ENCODE measurements at regions not wholly inside any gene's neighbourhood (a gene's known extent, or its start where the extent isn't known, plus 50 kb on each side); places are given as distances from the start of the nearest gene placed in this dataset.

DNA sequence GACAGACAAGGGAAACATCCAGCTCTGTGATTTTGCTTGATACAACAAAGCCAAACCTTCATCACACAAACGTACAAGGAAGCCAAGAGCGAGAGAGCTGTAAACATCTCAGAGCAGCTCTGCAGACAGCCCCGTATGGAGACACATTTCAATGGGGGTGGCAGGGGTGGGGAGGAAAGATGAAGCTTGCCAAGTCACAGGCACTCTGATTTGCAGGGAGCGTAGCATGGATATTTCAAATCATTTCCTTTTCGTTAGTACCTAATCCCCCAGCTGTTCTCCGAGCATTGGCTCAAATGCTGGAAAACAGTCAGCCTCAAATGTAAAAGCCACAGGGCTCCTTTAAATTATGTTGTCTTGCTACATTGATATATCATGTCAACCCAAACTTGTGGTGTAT lies 458.9 kb upstream of the CADM1 start:
- Histone ChIP-seq H4K12ac (ENCODE audit: low read depth, low read length) (no peak overlapping the region), H3K23ac (ENCODE audit: low read length) (no peak overlapping the region), H2BK5ac (ENCODE audit: low read depth, low read length, poor library complexity) (no peak overlapping the region), H3K14ac (ENCODE audit: low read length) (no peak overlapping the region), H3K4me2 (ENCODE audit: low read length) (no peak overlapping the region), H3K27ac (ENCODE audit: low read depth, low read length) (no peak overlapping the region), H3K79me1 (ENCODE audit: low read length) (no peaks in the 10 kb centered on the region), H2AK5ac (ENCODE audit: low read length) (no peak overlapping the region), H2AFZ (ENCODE audit: insufficient read depth, low read length, poor library complexity) (no peak overlapping the region), H3K9me3 (ENCODE audit: insufficient read depth, low read depth, low read length) (no peaks in the 10 kb centered on the region), H3K79me2 (ENCODE audit: control insufficient read depth, insufficient read depth, low read length, poor library complexity) (no peaks in the 10 kb centered on the region), H4K8ac (ENCODE audit: low read depth, low read length) (no peak overlapping the region), H2BK120ac (ENCODE audit: insufficient read depth, low read length, poor library complexity) (no peak overlapping the region), H3K4me1 (ENCODE audit: control insufficient read depth in 1 of 2, insufficient read depth in 2 of 2, low read length in 2 of 2) (peaks cover 0 to 3% of the 10 kb centered on the region in 2 experiments), H3K9ac (ENCODE audit: low read length) (no peak overlapping the region), H2BK12ac (ENCODE audit: low read length) (no peak overlapping the region), H3K36me3 (ENCODE audit: control insufficient read depth in 1 of 2, insufficient read depth in 2 of 2, low read length in 2 of 2) (no peaks in the 10 kb centered on the region), H4K91ac (ENCODE audit: low read depth, low read length) (no peak overlapping the region), H3K4me3 (ENCODE audit: low read depth, low read length) (no peak overlapping the region), H3K18ac (ENCODE audit: low read length) (no peak overlapping the region), H3K27me3 (ENCODE audit: insufficient read depth, low read length) (no peaks in the 10 kb centered on the region), H3K4ac (ENCODE audit: low read depth, low read length) (no peak overlapping the region)
- DNase-seq: no peak
- WGBS (ENCODE audit: extremely low coverage, insufficient coverage, insufficient read length): no CpG with 5 or more reads among the region's 6 CpGs

DNA sequence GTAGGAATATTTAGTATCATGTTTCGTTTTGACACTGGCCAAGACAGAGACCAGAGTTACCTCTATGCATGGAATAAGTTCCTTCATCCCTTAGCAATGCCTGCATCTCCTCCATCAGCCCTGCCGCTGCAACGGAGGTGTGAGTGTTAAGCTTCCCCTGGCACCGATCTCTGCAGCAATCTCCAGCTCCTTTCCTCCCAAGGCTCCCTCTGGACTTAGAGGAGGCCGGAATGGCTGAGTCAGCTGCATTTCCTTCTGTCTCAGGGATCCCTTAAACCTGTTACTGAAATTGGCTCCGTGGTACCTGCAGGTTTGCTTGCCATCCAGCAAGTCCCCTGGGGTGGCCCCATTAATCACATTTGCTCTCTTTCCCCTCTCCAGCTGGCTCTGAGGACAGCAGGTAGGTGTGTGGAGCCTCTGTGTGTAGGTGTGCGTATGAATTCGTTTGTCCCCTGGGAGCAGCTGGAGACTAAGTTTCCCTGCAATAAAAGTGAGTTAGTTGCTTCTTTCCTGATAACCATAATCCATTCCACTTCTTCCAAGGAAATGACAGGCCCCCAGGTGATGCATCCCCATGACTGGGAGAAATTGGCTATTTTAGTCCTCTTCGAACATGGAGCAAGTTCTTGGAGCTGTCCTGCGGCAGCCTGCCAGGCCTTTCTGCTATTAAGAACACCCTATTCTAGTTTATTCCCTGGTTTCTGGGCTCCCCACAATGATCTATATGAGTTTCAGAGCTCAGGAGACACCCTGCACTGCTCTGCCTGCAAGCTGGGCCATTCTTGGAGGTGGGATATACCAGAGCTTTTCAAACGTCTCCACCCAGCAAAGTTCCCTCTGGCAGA lies 457.2 kb upstream of the CADM1 start:
- no peak for DNase-seq
- no peak overlapping the region for H4K91ac ChIP-seq (ENCODE audit: low read depth, low read length)
- no peaks in the 10 kb centered on the region for H3K36me3 ChIP-seq (ENCODE audit: control insufficient read depth in 1 of 2, insufficient read depth in 2 of 2, low read length in 2 of 2)
- no peak overlapping the region for H3K9ac ChIP-seq (ENCODE audit: low read length)
- H3K18ac ChIP-seq (ENCODE audit: low read length): no peak overlapping the region
- no peak overlapping the region for H2BK5ac ChIP-seq (ENCODE audit: low read depth, low read length, poor library complexity)
- H2AFZ ChIP-seq (ENCODE audit: insufficient read depth, low read length, poor library complexity): no peak overlapping the region
- H2BK120ac ChIP-seq (ENCODE audit: insufficient read depth, low read length, poor library complexity): no peak overlapping the region
- no peak overlapping the region for H3K27ac ChIP-seq (ENCODE audit: low read depth, low read length)
- H3K14ac ChIP-seq (ENCODE audit: low read length): no peak overlapping the region
- no peak overlapping the region for H3K23ac ChIP-seq (ENCODE audit: low read length)
- H3K4me3 ChIP-seq (ENCODE audit: low read depth, low read length): no peak overlapping the region
- WGBS (ENCODE audit: extremely low coverage, insufficient coverage, insufficient read length): no CpG with 5 or more reads among the region's 11 CpGs
- H2AK5ac ChIP-seq (ENCODE audit: low read length): no peak overlapping the region
- peaks cover 0 to 3% of the 10 kb centered on the region in 2 experiments for H3K4me1 ChIP-seq (ENCODE audit: control insufficient read depth in 1 of 2, insufficient read depth in 2 of 2, low read length in 2 of 2)
- H3K9me3 ChIP-seq (ENCODE audit: insufficient read depth, low read depth, low read length): no peaks in the 10 kb centered on the region
- no peak overlapping the region for H4K12ac ChIP-seq (ENCODE audit: low read depth, low read length)
- no peaks in the 10 kb centered on the region for H3K79me1 ChIP-seq (ENCODE audit: low read length)
- H3K79me2 ChIP-seq (ENCODE audit: control insufficient read depth, insufficient read depth, low read length, poor library complexity): no peaks in the 10 kb centered on the region
- H2BK12ac ChIP-seq (ENCODE audit: low read length): no peak overlapping the region
- no peak overlapping the region for H3K4ac ChIP-seq (ENCODE audit: low read depth, low read length)
- H3K4me2 ChIP-seq (ENCODE audit: low read length): no peak overlapping the region
- no peaks in the 10 kb centered on the region for H3K27me3 ChIP-seq (ENCODE audit: insufficient read depth, low read length)
- H4K8ac ChIP-seq (ENCODE audit: low read depth, low read length): no peak overlapping the region

DNA sequence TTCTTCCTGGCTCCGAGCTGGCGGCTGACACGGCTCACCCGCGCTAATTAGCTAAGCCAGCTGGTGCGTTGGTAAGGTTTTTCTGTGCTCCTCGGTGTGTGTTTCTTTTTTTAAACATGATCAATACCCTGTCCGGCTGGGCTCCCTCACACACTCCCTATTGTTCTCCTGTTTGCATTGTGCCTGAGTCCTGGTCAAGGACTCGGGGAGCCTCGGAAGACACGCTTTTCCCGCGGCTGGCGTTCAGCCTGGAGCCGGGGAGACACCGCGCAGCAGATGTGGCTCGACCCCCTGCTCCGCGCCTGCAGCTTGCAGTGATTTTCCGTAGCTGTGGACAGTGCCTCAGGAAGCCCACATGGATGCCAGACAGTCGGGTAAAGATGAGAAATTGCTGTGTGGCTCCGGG lies 454.9 kb upstream of the CADM1 start:
- Histone ChIP-seq H2BK12ac (ENCODE audit: low read length) (no peak overlapping the region), H3K36me3 (ENCODE audit: control insufficient read depth in 1 of 2, insufficient read depth in 2 of 2, low read length in 2 of 2) (no peaks in the 10 kb centered on the region), H3K79me2 (ENCODE audit: control insufficient read depth, insufficient read depth, low read length, poor library complexity) (no peaks in the 10 kb centered on the region), H3K27ac (ENCODE audit: low read depth, low read length) (no peak overlapping the region), H3K14ac (ENCODE audit: low read length) (no peak overlapping the region), H3K18ac (ENCODE audit: low read length) (no peak overlapping the region), H2BK5ac (ENCODE audit: low read depth, low read length, poor library complexity) (no peak overlapping the region), H3K4me3 (ENCODE audit: low read depth, low read length) (no peak overlapping the region), H3K9me3 (ENCODE audit: insufficient read depth, low read depth, low read length) (no peaks in the 10 kb centered on the region), H3K79me1 (ENCODE audit: low read length) (no peaks in the 10 kb centered on the region), H3K9ac (ENCODE audit: low read length) (no peak overlapping the region), H2AFZ (ENCODE audit: insufficient read depth, low read length, poor library complexity) (no peak overlapping the region), H3K27me3 (ENCODE audit: insufficient read depth, low read length) (no peaks in the 10 kb centered on the region), H3K4me2 (ENCODE audit: low read length) (no peak overlapping the region), H4K8ac (ENCODE audit: low read depth, low read length) (no peak overlapping the region), H3K4me1 (ENCODE audit: control insufficient read depth in 1 of 2, insufficient read depth in 2 of 2, low read length in 2 of 2) (no peaks in the 10 kb centered on the region), H3K23ac (ENCODE audit: low read length) (no peak overlapping the region), H4K12ac (ENCODE audit: low read depth, low read length) (no peak overlapping the region), H4K91ac (ENCODE audit: low read depth, low read length) (no peak overlapping the region), H2BK120ac (ENCODE audit: insufficient read depth, low read length, poor library complexity) (no peak overlapping the region), H2AK5ac (ENCODE audit: low read length) (no peak overlapping the region), H3K4ac (ENCODE audit: low read depth, low read length) (no peak overlapping the region)
- no CpG with 5 or more reads among the region's 23 CpGs for WGBS (ENCODE audit: extremely low coverage, insufficient coverage, insufficient read length)
- no peak for DNase-seq

DNA sequence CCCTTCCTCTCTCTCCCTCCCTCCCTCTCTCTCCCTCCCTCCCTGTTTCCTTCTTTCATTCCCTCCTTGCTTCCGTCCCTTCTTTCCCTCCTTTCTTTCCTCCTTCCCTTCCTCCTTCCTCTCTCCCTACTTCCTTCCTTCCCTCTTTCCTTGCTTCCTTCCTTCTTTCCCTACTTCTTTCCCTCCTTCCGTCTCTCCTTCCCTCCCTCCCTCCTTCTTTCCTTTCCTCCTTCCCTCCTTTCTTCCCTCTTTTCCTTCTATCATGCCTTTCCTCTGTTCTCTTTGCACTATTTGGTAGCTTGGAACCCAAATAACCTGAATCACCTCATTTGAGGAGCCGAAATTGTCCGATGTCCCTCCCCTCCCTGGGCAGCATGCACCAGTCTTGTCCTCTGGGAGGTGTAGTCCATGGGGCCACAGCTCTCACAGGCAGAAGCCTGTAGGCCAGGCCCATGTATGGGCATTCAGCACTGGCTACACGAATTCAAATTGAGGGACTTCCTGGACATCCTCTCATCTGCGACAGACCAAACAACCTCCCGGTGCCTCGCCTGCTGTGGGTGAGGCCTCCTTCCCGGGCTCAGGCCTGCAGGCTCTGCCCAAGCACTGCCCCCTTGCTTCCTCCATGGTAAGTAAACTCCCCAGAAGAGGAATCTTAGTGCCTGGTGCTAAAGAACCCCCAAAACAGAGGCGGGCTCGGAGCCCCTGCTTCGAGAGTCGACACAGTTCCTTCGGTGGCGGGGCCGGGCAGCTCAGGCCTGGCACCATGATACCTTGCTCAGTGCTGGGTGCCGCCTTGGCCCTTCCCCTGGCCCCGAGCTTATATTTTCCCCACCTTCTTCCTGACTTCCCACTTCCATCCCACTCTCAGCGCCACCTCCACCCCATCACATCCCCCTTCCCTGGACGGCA lies 454.1 kb upstream of the CADM1 start:
- Histone ChIP-seq H3K79me1 (ENCODE audit: low read length) (no peaks in the 10 kb centered on the region), H3K18ac (ENCODE audit: low read length) (no peak overlapping the region), H3K9ac (ENCODE audit: low read length) (no peak overlapping the region), H3K36me3 (ENCODE audit: control insufficient read depth in 1 of 2, insufficient read depth in 2 of 2, low read length in 2 of 2) (no peaks in the 10 kb centered on the region), H3K4me1 (ENCODE audit: control insufficient read depth in 1 of 2, insufficient read depth in 2 of 2, low read length in 2 of 2) (no peaks in the 10 kb centered on the region), H4K12ac (ENCODE audit: low read depth, low read length) (no peak overlapping the region), H3K27ac (ENCODE audit: low read depth, low read length) (no peak overlapping the region), H3K9me3 (ENCODE audit: insufficient read depth, low read depth, low read length) (no peaks in the 10 kb centered on the region), H2BK120ac (ENCODE audit: insufficient read depth, low read length, poor library complexity) (no peak overlapping the region), H2BK5ac (ENCODE audit: low read depth, low read length, poor library complexity) (no peak overlapping the region), H3K14ac (ENCODE audit: low read length) (no peak overlapping the region), H2AFZ (ENCODE audit: insufficient read depth, low read length, poor library complexity) (no peak overlapping the region), H3K4me2 (ENCODE audit: low read length) (no peak overlapping the region), H2BK12ac (ENCODE audit: low read length) (no peak overlapping the region), H4K8ac (ENCODE audit: low read depth, low read length) (no peak overlapping the region), H3K79me2 (ENCODE audit: control insufficient read depth, insufficient read depth, low read length, poor library complexity) (no peaks in the 10 kb centered on the region), H3K4ac (ENCODE audit: low read depth, low read length) (no peak overlapping the region), H3K27me3 (ENCODE audit: insufficient read depth, low read length) (no peaks in the 10 kb centered on the region), H2AK5ac (ENCODE audit: low read length) (no peak overlapping the region), H4K91ac (ENCODE audit: low read depth, low read length) (no peak overlapping the region), H3K4me3 (ENCODE audit: low read depth, low read length) (no peak overlapping the region), H3K23ac (ENCODE audit: low read length) (no peak overlapping the region)
- no peak for DNase-seq
- no CpG with 5 or more reads among the region's 20 CpGs for WGBS (ENCODE audit: extremely low coverage, insufficient coverage, insufficient read length)

Measured in trophoblast cell (in vitro differentiated cells and primary cell).